Adrenal gland (tissue), 9 donors: ENCODE measurements at regions not wholly inside any gene's neighbourhood (a gene's known extent, or its start where the extent isn't known, plus 50 kb on each side); places are given as distances from the start of the nearest gene placed in this dataset.
A peak's percentile ranks its signal among the peaks of the same experiment; 100 is the strongest.

Source experiments
- DNase-seq, 7 donors: peaks; one replicate each; pipeline ENCODE4 v3.0.0-alpha.2; 2019 to 2020
- H3K27ac ChIP-seq, 5 donors: fragments of 200-600 bp; sonication (generic) in 4 of 5; 1 replicate in 3 of 5; 2 replicates in 2 of 5; pipeline versions ENCODE4 v1.5.1 to v1.8.0; 2016 to 2020; ENCODE audit warnings: mild to moderate bottlenecking in 1 of 5
- H3K27me3 ChIP-seq: fragments of 200-600 bp; 2 replicates; pipeline ENCODE4 v1.8.0; 2021
- H3K36me3 ChIP-seq, 2 donors: fragments of 200-600 bp; replicated peaks in 1 of 2; 1 replicate in 1 of 2; 2 replicates in 1 of 2; pipeline versions ENCODE4 v1.5.1 to v1.8.0; 2018 to 2022
- H3K4me1 ChIP-seq, 2 donors: fragments of 200-600 bp; replicated peaks in 1 of 2; 1 replicate in 1 of 2; 2 replicates in 1 of 2; pipeline versions ENCODE4 v1.5.1 to v1.8.0; 2018 to 2021
- H3K4me3 ChIP-seq, 4 donors: fragments of 200-600 bp; sonication (generic) in 3 of 4; one replicate each; pipeline ENCODE4 v1.5.1; 2016 to 2018
- H3K9me3 ChIP-seq, 3 donors: fragments of 200-600 bp; sonication (generic) in 1 of 3; replicated peaks in 1 of 3; 1 replicate in 2 of 3; 2 replicates in 1 of 3; pipeline versions ENCODE4 v1.5.1 to v1.8.0; 2016 to 2021
- POLR2A ChIP-seq, 2 donors: fragments of 450-650 bp; IDR thresholded peaks; one replicate each; pipeline ENCODE4 v1.6.1; 2017; ENCODE audit warnings: antibody characterized with exemption in 2 of 2, mild to moderate bottlenecking in 2 of 2, moderate library complexity in 1 of 2
- WGBS, 4 donors: extraction: QIAGEN DNeasy Blood & Tissue Kit in 2 of 4; methylation state at CpG; one replicate each; pipeline versions ENCODE4 v1.1.5 to v1.1.7; 2013 to 2017; 5-methylcytosine and 5-hydroxymethylcytosine counted together
- intact Hi-C, 2 donors: fragments of 100-400 bp; cut with DNase I; formaldehyde crosslinking; loops; one replicate each; pipeline versions ENCODE4 v1.14.1 to v1.15.0; 2022 to 2023
- small RNA-seq, 2 donors: library from RNA; depleted of rRNA; stranded (forward); fragments of <200 nt; gene quantifications; one replicate each; pipeline ENCODE3, GENCODE V24; 2016
- TF ChIP-seq, protein P1 (sequence below), 6 experiments: fragments of 450-650 bp in 4 of 6; fragments of 200-600 bp in 2 of 6; sonication (generic) in 1 of 6; IDR thresholded peaks; 1 replicate in 5 of 6; 2 replicates in 1 of 6; pipeline versions ENCODE4 v1.5.1 to v1.8.0; 2016 to 2021; ENCODE audit warnings: antibody characterized with exemption in 6 of 6, mild to moderate bottlenecking in 2 of 6, moderate library complexity in 1 of 6
- donor health status: healthy with polysubstance abuse.
- donor health status: Bipolar disorder and iron deficiency.
- donor health status: DM: yes; HTN: yes; CAD: no.
- donor health status: DM: no; HTN: no; CAD: no.
- donor health status: DM: no; HTN: no; CAD: no.

DNA sequence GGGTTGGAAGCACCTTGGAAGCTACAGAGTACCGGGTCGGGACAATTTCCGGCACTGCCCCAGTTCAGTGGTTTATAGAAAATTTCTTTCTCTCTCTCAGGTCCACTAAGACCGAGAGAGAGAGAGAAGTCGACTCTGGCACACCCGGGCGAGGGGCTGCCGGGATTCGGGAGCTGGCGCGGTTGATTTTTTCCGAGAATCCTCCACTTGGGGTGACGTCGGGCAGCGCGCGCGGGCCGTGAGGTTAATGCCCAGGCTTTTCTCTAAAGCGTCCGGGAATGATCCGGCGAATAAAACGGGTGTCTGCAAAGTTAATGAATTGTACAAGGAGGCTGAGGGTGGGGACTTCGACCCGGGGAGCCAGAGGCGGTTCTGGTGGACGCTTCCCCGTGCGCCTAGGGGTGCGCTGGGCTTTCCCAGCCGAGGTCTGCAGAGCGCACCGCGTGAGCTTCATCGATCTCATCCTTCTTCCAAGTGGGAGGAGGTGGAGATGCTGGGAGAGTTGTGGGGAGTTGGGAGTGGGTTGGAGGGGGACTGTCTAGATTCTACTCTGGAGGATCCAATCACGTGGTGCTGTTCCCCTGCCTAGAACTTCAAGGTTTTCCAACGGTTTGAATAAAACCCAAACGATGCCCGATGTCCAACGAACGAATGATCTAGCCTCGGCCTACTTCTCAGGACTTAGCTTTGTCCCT, 51.9 kb upstream of the TBX3 start:
- H3K4me3 ChIP-seq: peak overlapping the region in 1 of 4 donors; percentile 35
- H3K27ac ChIP-seq: peak overlapping the region; percentile 82 to 98 (median 93)
- H3K9me3 ChIP-seq: no peaks in the 10 kb centered on the region
- H3K36me3 ChIP-seq: no peaks in the 10 kb centered on the region
- 45 to 59% (median 48%) methylated on average over 41 to 43 of the region's 43 CpGs for WGBS, 4 donors
- peaks cover 14 to 25% of the 10 kb centered on the region in 2 donors for H3K4me1 ChIP-seq
- no peak for TF ChIP-seq POLR2A (IDR thresholded peaks at IDR 0.05)
- TF ChIP-seq, protein P1, sequence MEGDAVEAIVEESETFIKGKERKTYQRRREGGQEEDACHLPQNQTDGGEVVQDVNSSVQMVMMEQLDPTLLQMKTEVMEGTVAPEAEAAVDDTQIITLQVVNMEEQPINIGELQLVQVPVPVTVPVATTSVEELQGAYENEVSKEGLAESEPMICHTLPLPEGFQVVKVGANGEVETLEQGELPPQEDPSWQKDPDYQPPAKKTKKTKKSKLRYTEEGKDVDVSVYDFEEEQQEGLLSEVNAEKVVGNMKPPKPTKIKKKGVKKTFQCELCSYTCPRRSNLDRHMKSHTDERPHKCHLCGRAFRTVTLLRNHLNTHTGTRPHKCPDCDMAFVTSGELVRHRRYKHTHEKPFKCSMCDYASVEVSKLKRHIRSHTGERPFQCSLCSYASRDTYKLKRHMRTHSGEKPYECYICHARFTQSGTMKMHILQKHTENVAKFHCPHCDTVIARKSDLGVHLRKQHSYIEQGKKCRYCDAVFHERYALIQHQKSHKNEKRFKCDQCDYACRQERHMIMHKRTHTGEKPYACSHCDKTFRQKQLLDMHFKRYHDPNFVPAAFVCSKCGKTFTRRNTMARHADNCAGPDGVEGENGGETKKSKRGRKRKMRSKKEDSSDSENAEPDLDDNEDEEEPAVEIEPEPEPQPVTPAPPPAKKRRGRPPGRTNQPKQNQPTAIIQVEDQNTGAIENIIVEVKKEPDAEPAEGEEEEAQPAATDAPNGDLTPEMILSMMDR (IDR thresholded peaks at IDR 0.05): no peak
- H3K27me3 ChIP-seq: no peaks in the 10 kb centered on the region
- intact Hi-C loops: no loop called here
- DNase-seq: no peak

DNA sequence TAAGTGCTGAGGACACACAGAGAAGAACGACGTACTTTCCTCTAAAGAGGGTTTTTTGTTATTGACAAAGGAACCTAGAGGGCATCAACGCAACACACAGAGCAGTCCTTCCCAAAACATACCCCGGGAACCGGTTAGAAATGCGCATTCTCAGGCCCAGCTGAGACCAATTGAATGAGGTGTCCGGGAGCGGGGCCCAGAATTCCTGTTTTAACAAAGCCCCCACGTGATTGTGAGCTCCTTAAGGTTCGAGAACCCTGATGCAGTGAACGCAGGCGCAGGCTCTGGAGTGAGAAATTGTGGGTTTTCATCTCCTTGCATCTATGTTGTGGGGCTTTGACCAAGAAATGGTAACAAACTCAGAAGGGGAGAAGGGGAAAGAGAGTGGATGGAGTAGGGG, 51.0 kb upstream of the TBX3 start:
- intact Hi-C loops: no loop called here

DNA sequence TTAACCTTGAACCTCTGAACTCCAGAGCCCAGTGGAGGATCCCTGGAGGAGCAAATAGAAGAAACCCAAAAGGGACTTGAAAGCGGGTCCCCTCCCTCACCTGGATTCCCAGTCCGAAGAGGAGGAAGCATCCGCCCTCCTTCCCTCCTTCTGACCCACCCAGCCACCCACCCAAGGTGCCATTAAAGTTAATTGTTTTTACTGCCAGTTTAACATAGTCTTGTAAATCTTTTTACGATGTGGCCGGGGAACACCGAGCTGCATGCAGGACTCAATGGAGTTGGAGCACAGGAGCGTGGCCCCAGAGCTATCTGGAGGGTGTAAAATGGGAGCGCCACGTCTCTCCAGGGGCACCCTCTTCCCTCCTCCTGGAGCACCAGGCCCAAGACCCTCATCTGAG, 49.9 kb upstream of the TBX3 start:
- DNase-seq: no peak
- peaks cover 7 to 20% of the 10 kb centered on the region in 2 donors for H3K4me1 ChIP-seq
- intact Hi-C loops: no loop called here
- H3K9me3 ChIP-seq: no peaks in the 10 kb centered on the region
- H3K27ac ChIP-seq: peak overlapping the region in 1 of 5 donors; percentile 2
- no peak for TF ChIP-seq POLR2A (IDR thresholded peaks at IDR 0.05)
- TF ChIP-seq, protein P1 (IDR thresholded peaks at IDR 0.05): no peak
- no peaks in the 10 kb centered on the region for H3K36me3 ChIP-seq
- 79 to 85% (median 80%) methylated on average over 9 of the region's 9 CpGs for WGBS, 4 donors
- no peaks in the 10 kb centered on the region for H3K27me3 ChIP-seq
- no peak overlapping the region for H3K4me3 ChIP-seq

More for the DNA sequence above, 51.0 kb upstream of the TBX3 start:
- no peaks in the 10 kb centered on the region for H3K36me3 ChIP-seq
- no peak for TF ChIP-seq POLR2A (IDR thresholded peaks at IDR 0.05)
- TF ChIP-seq, protein P1 (IDR thresholded peaks at IDR 0.05): no peak
- peaks cover 14 to 25% of the 10 kb centered on the region in 2 donors for H3K4me1 ChIP-seq
- 69 to 81% (median 75%) methylated on average over 12 of the region's 12 CpGs for WGBS, 4 donors
- DNase-seq: no peak
- H3K27me3 ChIP-seq: no peaks in the 10 kb centered on the region
- H3K27ac ChIP-seq: peak overlapping the region in 1 of 5 donors; percentile 96
- no peak overlapping the region for H3K4me3 ChIP-seq
- H3K9me3 ChIP-seq: no peaks in the 10 kb centered on the region

Small RNA genes in the stretch of these regions (small RNA-seq; reads per million reads assigned to genes)
- 0 reads per million in 2 donors for gene AC009804.1
- 0 reads per million in 2 donors for gene RF00275
- 0 reads per million in 2 donors for gene RF00443
- 0 reads per million in 2 donors for gene RN7SL865P
